Spleen (tissue), 7 donors: ENCODE measurements at regions not wholly inside any gene's neighbourhood (a gene's known extent, or its start where the extent isn't known, plus 50 kb on each side); places are given as distances from the start of the nearest gene placed in this dataset.

Experiments used
- CTCF ChIP-seq, 11 experiments: fragments of 200-600 bp in 7 of 11; fragments of 450-650 bp in 4 of 11; sonication (generic) in 4 of 11; IDR thresholded peaks in 8 of 11; conservative IDR thresholded peaks in 3 of 11; 1 replicate in 7 of 11; 2 replicates in 4 of 11; pipeline versions ENCODE4 v1.4.0 to v1.8.0; 2016 to 2021; ENCODE audit warnings: antibody characterized with exemption in 11 of 11, inconsistent platforms in 4 of 11, mild to moderate bottlenecking in 1 of 11
- POLR2A ChIP-seq, 3 donors: fragments of 450-650 bp; IDR thresholded peaks; one replicate each; pipeline ENCODE4 v1.5.1; 2017; ENCODE audit warnings: antibody characterized with exemption in 3 of 3, mild to moderate bottlenecking in 1 of 3
- POLR2AphosphoS5 ChIP-seq, 3 donors: sonication (generic); formaldehyde crosslinking; IDR thresholded peaks; one replicate each; pipeline ENCODE4 v1.5.1; 2017; ENCODE audit warnings: antibody characterized with exemption in 3 of 3
- donor health status: DM: no; HTN: no; CAD: no; lungs with moderate emphysema.
- donor health status: DM: no; HTN: no; CAD: no.
- donor health status: DM: no; HTN: no; CAD: no.

GRCh38 chr3:53998980-53999379 is 107.3 kb upstream of the SELENOK start:
- no peak for TF ChIP-seq POLR2A (IDR thresholded peaks at IDR 0.05)
- TF ChIP-seq CTCF (IDR thresholded peaks at IDR 0.05 in 8 of 11, conservative IDR thresholded peaks at IDR 0.05 in 3 of 11) = no peak
- TF ChIP-seq POLR2AphosphoS5 (IDR thresholded peaks at IDR 0.05) = no peak
